GM13976 (cell line): ENCODE measurements at regions not wholly inside any gene's neighbourhood (a gene's known extent, or its start where the extent isn't known, plus 50 kb on each side); places are given as distances from the start of the nearest gene placed in this dataset.

Experiments used
- DNase-seq: peaks from one replicate; pipeline ENCODE4 v3.0.0; 2012; ENCODE audit warnings: low spot score
- CTCF ChIP-seq: IDR thresholded peaks from 2 replicates; pipeline ENCODE4 v1.5.1; 2012; ENCODE audit warnings: borderline replicate concordance, mild to moderate bottlenecking; ENCODE audit not compliant: insufficient read depth; ENCODE audit errors: extremely low read depth, missing control alignments, control extremely low read depth
- in situ Hi-C: fragments of 300-500 bp; cut with MboI; formaldehyde crosslinking; loops from one replicate; pipeline ENCODE4 v1.12.0; 2022; ENCODE audit warnings: low sequenced_read_pairs, mixed read lengths, inconsistent platforms; ENCODE audit not compliant: unreplicated experiment

DNA sequence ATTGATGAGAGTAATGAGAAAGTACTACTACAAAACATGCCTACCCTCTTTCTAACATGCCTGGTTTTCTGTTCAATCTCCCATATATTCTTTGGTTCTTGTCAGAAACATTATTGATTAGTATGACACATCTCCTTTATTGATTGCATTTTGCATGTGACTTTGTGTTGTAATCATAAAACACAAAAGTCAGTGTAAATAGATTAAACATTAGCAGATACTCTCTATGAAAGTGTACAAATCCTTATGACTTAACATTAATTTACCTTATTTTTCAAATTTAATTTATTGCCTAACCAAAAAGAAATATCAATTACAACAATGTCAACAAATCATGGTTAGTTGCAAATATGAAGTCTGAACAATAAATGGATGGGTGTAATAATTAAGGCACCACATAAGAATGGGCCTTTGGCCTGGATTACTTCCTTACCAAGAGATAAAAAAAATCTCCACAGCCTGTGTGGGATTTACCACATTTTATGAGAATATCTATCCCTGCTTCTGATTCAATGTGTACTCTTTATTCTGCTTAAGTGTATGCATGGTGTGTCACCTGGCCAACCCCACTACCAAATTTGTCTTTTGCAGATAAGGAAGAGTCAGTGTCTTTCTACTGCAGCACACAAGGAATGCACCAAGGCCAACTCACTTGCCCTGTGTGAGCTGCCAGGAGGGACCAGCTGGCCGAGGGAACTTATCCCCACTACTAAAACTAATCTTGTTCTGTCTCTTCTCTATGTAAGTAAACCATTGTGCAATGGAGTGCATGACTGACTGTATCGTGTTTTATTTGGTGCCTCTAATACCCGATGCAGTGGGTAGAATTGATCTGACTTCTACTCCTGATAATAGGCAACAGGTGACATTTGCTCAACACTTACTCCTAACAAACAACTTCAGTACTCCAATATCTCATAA, 1001.9 kb upstream of the CDH10 start:
- DNase-seq, result no peak
- TF ChIP-seq CTCF, result no peak
- in situ Hi-C loops, result no loop called here

DNA sequence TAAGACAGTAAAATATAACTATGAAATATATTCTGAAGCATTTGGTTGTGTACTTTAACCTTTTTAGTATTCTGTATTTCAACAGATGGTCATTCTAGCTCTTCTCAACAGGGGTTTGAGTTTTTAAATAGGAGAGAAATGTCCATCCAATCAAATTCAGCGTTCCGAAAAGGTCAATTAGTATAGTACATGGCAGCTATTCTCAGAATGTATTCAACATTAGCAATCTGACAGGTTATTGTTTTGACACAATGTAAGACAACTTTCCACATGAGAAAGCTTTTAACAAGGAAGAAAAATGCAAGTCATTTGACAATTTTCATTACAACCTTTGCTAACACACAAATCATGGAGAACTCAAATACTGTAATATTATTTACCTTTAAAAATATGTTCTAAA, 996.3 kb upstream of the CDH10 start:
- no peak for DNase-seq
- in situ Hi-C loops, result no loop called here
- no peak for TF ChIP-seq CTCF

DNA sequence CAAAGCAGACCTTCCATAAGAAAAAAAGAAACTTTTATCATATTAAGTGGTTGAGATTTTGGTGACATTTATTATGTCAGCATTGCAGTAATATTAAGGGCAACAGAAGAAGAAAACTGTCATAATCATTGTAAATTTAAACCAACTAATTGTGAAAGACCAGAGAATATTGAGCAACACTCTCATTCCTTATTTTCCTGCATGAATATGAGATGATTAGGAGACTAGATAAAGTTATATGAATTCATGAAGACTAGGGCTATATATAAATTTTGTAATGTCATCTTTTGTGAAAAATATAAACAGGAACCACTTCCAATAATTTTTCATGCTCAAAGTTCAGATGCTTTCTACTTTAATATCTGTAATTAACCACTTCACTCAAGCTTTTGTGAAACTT, 974.5 kb upstream of the CDH10 start:
- no peak for DNase-seq
- no peak for TF ChIP-seq CTCF
- in situ Hi-C loops, result no loop called here

DNA sequence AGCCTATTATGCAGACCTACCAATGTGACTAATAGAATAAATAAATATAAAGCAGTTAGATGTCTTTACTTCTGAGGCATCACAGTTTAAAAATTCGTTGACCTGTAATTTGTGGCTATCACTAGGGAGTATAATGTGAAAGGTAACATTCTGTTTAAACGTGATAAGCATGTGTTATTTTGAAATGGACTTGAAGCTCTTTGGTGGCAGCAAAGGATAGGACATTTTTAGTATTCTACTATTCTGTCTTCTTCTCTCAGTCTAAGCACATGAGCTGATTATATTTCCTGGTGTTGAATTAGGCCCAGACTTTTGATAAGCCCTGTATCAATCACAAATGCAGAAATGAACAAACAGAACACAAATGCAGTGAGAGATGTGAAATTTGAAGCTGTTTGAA, 974.0 kb upstream of the CDH10 start:
- DNase-seq, result no peak
- in situ Hi-C loops, result no loop called here
- no peak for TF ChIP-seq CTCF

- in situ Hi-C loops, result no loop called here
- no peak for TF ChIP-seq CTCF
- DNase-seq, result no peak
These were observed 969.7 kb upstream of the CDH10 start for GRCh38 chr5:25614466-25614865.

- in situ Hi-C loops, result no loop called here
- TF ChIP-seq CTCF, result no peak
These were observed 959.9 kb upstream of the CDH10 start for GRCh38 chr5:25604681-25605080.

More at GRCh38 chr5:25604681-25605080, 959.9 kb upstream of the CDH10 start:
- DNase-seq, result no peak
